Stomach (tissue), 4 donors: ENCODE measurements at regions not wholly inside any gene's neighbourhood (a gene's known extent, or its start where the extent isn't known, plus 50 kb on each side); places are given as distances from the start of the nearest gene placed in this dataset.

Experiments used
- CTCF ChIP-seq, 7 experiments: fragments of 450-650 bp in 4 of 7; fragments of 200-600 bp in 3 of 7; sonication (generic) in 3 of 7; IDR thresholded peaks; one replicate each; pipeline ENCODE4 v1.5.1; 2016 to 2019; ENCODE audit warnings: antibody characterized with exemption in 7 of 7, control low read depth in 2 of 7, mild to moderate bottlenecking in 1 of 7
- POLR2A ChIP-seq, 4 donors: fragments of 450-650 bp; IDR thresholded peaks; one replicate each; pipeline ENCODE4 v1.6.1; 2016; ENCODE audit warnings: antibody characterized with exemption in 4 of 4, control low read depth in 2 of 4, mild to moderate bottlenecking in 1 of 4, moderate library complexity in 1 of 4
- POLR2AphosphoS5 ChIP-seq, 3 donors: sonication (generic); formaldehyde crosslinking; IDR thresholded peaks; one replicate each; pipeline ENCODE4 v1.6.1; 2016; ENCODE audit warnings: antibody characterized with exemption in 3 of 3

- TF ChIP-seq POLR2AphosphoS5 (IDR thresholded peaks at IDR 0.05) (no peak), CTCF (IDR thresholded peaks at IDR 0.05) (no peak), POLR2A (IDR thresholded peaks at IDR 0.05) (no peak)
These were observed 241.3 kb upstream of the ADARB2 start for GRCh38 chr10:1978584-1978983.
